GM12865 (cell line): ENCODE measurements at regions not wholly inside any gene's neighbourhood (a gene's known extent, or its start where the extent isn't known, plus 50 kb on each side); places are given as distances from the start of the nearest gene placed in this dataset.

Experiments used
- DNase-seq: peaks from one replicate; pipeline ENCODE4 v3.0.0; 2010; ENCODE audit warnings: low read depth
- H3K4me3 ChIP-seq: 2 replicates; pipeline ENCODE4 v1.5.1; 2011; ENCODE audit warnings: mild to moderate bottlenecking, low read depth, low read length, control low read depth
- CTCF ChIP-seq: IDR thresholded peaks from 2 replicates; pipeline ENCODE4 v1.5.1; 2011; ENCODE audit warnings: low read length, control low read depth, low read depth, inconsistent platforms; ENCODE audit not compliant: insufficient read depth; ENCODE audit errors: missing control alignments

- H3K4me3 ChIP-seq = no peak overlapping the region
- TF ChIP-seq CTCF = no peak
- no peak for DNase-seq
Observed at GRCh38 chr11:93075782-93076181, 106.3 kb downstream of the MTNR1B start.

- H3K4me3 ChIP-seq = no peak overlapping the region
- no peak for TF ChIP-seq CTCF
- no peak for DNase-seq
Observed at GRCh38 chr11:93080146-93080759, 110.8 kb downstream of the MTNR1B start.

- no peak for TF ChIP-seq CTCF
- DNase-seq = no peak
- H3K4me3 ChIP-seq = no peak overlapping the region
Observed at GRCh38 chr11:93081694-93082093, 112.2 kb downstream of the MTNR1B start.

GRCh38 chr11:93082900-93083299, 113.4 kb downstream of the MTNR1B start:
- peak; percentile 33 for DNase-seq
- no peak for TF ChIP-seq CTCF
- H3K4me3 ChIP-seq = no peak overlapping the region

- TF ChIP-seq CTCF = no peak
- DNase-seq = no peak
- H3K4me3 ChIP-seq = no peak overlapping the region
Observed at GRCh38 chr11:93084727-93085505, 112.9 kb downstream of the SLC36A4 start.

GRCh38 chr11:93089474-93090102, 108.2 kb downstream of the SLC36A4 start:
- no peak overlapping the region for H3K4me3 ChIP-seq
- peak; percentile 45 for TF ChIP-seq CTCF
- peak; percentile 40 for DNase-seq
